ENCODE measurements at regions not wholly inside any gene's neighbourhood (a gene's known extent, or its start where the extent isn't known, plus 50 kb on each side); places are given as distances from the start of the nearest gene placed in this dataset.

DNA sequence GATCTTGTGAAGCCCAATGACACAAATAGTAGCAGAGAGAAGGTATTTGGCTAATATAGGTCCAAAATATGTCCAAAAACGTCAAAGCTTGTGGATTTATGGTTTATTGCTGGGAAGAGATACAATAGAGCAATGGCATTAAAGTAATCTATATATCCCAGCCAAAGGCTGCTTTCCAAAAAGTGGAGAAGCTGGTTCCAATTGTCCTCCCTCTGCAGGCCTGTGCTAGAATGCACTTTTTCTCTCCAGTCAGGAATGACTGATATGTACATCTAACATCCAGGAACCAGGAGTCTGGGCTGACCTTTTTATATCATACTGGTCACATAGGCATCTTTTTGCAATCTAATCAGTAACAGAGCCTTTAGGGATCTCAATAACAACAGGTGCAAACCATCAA lies 167.1 kb upstream of the FAM3C start:
- peaks cover 0 to 5% of the 10 kb centered on the region in 2 experiments; a peak in 2 of 4 replicates for H3K4me1 ChIP-seq (ENCODE audit: control insufficient read depth in 1 of 2, insufficient read depth in 2 of 2, low read depth in 1 of 2, low read length in 1 of 2)
- H3K27ac ChIP-seq (ENCODE audit: low read depth in 2 of 2, low read length in 1 of 2), result no peak overlapping the region
- H3K9me3 ChIP-seq, result no peaks in the 10 kb centered on the region
- WGBS (ENCODE audit: low lambda C conversion rate), result 5% methylated on average over 1 of the region's 1 CpG
- H3K36me3 ChIP-seq (replicated peaks in 1 of 2; ENCODE audit: control insufficient read depth in 1 of 2, insufficient read depth in 2 of 2, low read length in 1 of 2), result no peaks in the 10 kb centered on the region
- ChIA-PET POLR2A (no interaction called here), CTCF (interaction anchor here (0.9 kb wide), 1 partner anchor 14 kb away, joined by 3 read pairs; no protein-coding TSS in a partner anchor)
- H3K4me2 ChIP-seq, result no peak overlapping the region
- no peaks in the 10 kb centered on the region for H4K20me1 ChIP-seq (ENCODE audit: insufficient read depth)
- H3K4me3 ChIP-seq (ENCODE audit: low read depth in 2 of 2, low read length in 1 of 2), result no peak overlapping the region
- H2AFZ ChIP-seq (ENCODE audit: low read depth), result no peak overlapping the region
- H3K27me3 ChIP-seq (ENCODE audit: insufficient read depth), result no peaks in the 10 kb centered on the region
- no peaks in the 10 kb centered on the region for H3K9me2 ChIP-seq
- no peak overlapping the region for H3K9ac ChIP-seq
- DNase-seq, result no peak
- no peaks in the 10 kb centered on the region for H3K79me2 ChIP-seq (ENCODE audit: insufficient read depth)
- H3F3A ChIP-seq (replicated peaks; ENCODE audit: insufficient read depth), result peaks cover 9% of the 10 kb centered on the region
- TF ChIP-seq, protein P1, sequence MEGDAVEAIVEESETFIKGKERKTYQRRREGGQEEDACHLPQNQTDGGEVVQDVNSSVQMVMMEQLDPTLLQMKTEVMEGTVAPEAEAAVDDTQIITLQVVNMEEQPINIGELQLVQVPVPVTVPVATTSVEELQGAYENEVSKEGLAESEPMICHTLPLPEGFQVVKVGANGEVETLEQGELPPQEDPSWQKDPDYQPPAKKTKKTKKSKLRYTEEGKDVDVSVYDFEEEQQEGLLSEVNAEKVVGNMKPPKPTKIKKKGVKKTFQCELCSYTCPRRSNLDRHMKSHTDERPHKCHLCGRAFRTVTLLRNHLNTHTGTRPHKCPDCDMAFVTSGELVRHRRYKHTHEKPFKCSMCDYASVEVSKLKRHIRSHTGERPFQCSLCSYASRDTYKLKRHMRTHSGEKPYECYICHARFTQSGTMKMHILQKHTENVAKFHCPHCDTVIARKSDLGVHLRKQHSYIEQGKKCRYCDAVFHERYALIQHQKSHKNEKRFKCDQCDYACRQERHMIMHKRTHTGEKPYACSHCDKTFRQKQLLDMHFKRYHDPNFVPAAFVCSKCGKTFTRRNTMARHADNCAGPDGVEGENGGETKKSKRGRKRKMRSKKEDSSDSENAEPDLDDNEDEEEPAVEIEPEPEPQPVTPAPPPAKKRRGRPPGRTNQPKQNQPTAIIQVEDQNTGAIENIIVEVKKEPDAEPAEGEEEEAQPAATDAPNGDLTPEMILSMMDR (IDR thresholded peaks at IDR 0.05), result peak; percentile 50
- TF ChIP-seq EZH2phosphoT487 (IDR thresholded peaks at IDR 0.05; ENCODE audit: borderline replicate concordance, low read depth), result no peak

DNA sequence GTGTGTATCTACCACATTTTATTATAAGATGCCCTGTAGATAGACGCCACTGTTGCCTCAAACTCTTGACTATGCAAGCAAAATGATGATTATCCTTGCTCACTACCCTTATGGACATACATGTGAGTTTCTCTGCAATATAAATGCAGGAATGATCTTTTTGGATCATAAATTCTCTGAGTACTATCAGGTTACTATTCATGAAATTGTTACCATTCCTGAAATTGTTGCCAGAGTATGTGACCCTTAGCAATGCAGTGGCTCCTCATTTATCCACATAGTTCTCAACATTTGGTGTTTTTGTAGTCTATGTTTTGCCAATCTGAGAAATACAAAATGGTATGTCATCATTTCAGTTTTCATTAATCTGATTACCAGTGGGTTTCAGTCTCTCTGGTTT lies 166.2 kb upstream of the FAM3C start:
- POLR2A ChIA-PET, result no interaction called here
- Histone ChIP-seq H3K4me1 (ENCODE audit: control insufficient read depth in 1 of 2, insufficient read depth in 2 of 2, low read depth in 1 of 2, low read length in 1 of 2) (peaks cover 0 to 5% of the 10 kb centered on the region in 2 experiments; a peak in 2 of 4 replicates), H3K4me3 (ENCODE audit: low read depth in 2 of 2, low read length in 1 of 2) (no peak overlapping the region), H3K27ac (ENCODE audit: low read depth in 2 of 2, low read length in 1 of 2) (no peak overlapping the region; a peak in 1 of 4 replicates), H2AFZ (ENCODE audit: low read depth) (no peak overlapping the region), H3K36me3 (replicated peaks in 1 of 2; ENCODE audit: control insufficient read depth in 1 of 2, insufficient read depth in 2 of 2, low read length in 1 of 2) (no peaks in the 10 kb centered on the region), H3K4me2 (no peak overlapping the region), H3F3A (replicated peaks; ENCODE audit: insufficient read depth) (peaks cover 14% of the 10 kb centered on the region), H3K9me2 (no peaks in the 10 kb centered on the region), H3K9me3 (no peaks in the 10 kb centered on the region), H3K79me2 (ENCODE audit: insufficient read depth) (no peaks in the 10 kb centered on the region), H4K20me1 (ENCODE audit: insufficient read depth) (no peaks in the 10 kb centered on the region), H3K27me3 (ENCODE audit: insufficient read depth) (no peaks in the 10 kb centered on the region), H3K9ac (no peak overlapping the region)
- CTCF ChIA-PET, result no interaction called here
- WGBS (ENCODE audit: low lambda C conversion rate), result 64% methylated on average over 1 of the region's 1 CpG
- no peak for DNase-seq
- TF ChIP-seq ELF1 (IDR thresholded peaks at IDR 0.05), result no peak
- no peak for TF ChIP-seq YY1 (IDR thresholded peaks at IDR 0.05; ENCODE audit: low read depth)
- TF ChIP-seq FOXJ3 (CRISPR knock-in tag; IDR thresholded peaks at IDR 0.05), result no peak
- TF ChIP-seq, protein P2, sequence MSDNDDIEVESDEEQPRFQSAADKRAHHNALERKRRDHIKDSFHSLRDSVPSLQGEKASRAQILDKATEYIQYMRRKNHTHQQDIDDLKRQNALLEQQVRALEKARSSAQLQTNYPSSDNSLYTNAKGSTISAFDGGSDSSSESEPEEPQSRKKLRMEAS (IDR thresholded peaks at IDR 0.05; ENCODE audit: low read depth), result no peak
- TF ChIP-seq EP300 (IDR thresholded peaks at IDR 0.05; ENCODE audit: borderline replicate concordance in 1 of 2, low read depth in 1 of 2, low read length in 1 of 2), result peak in 1 of 2 experiments; percentile 52; a peak in 1 of 4 replicates
- no peak for TF ChIP-seq SIN3A (IDR thresholded peaks at IDR 0.05; ENCODE audit: borderline replicate concordance, low read depth, low read length)
- peak; percentile 53 for TF ChIP-seq JUND (IDR thresholded peaks at IDR 0.05)
- TF ChIP-seq, protein P3, sequence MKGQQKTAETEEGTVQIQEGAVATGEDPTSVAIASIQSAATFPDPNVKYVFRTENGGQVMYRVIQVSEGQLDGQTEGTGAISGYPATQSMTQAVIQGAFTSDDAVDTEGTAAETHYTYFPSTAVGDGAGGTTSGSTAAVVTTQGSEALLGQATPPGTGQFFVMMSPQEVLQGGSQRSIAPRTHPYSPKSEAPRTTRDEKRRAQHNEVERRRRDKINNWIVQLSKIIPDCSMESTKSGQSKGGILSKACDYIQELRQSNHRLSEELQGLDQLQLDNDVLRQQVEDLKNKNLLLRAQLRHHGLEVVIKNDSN (IDR thresholded peaks at IDR 0.05; ENCODE audit: borderline replicate concordance, low read depth), result no peak
- TF ChIP-seq TEAD4 (IDR thresholded peaks at IDR 0.05; ENCODE audit: borderline replicate concordance, insufficient read depth), result peak; percentile 92
- TF ChIP-seq, protein P4, sequence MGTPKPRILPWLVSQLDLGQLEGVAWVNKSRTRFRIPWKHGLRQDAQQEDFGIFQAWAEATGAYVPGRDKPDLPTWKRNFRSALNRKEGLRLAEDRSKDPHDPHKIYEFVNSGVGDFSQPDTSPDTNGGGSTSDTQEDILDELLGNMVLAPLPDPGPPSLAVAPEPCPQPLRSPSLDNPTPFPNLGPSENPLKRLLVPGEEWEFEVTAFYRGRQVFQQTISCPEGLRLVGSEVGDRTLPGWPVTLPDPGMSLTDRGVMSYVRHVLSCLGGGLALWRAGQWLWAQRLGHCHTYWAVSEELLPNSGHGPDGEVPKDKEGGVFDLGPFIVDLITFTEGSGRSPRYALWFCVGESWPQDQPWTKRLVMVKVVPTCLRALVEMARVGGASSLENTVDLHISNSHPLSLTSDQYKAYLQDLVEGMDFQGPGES (IDR thresholded peaks at IDR 0.05; ENCODE audit: low read depth, low read length), result no peak
- TF ChIP-seq SMC3 (IDR thresholded peaks at IDR 0.05; ENCODE audit: low read depth, low read length), result no peak
- TF ChIP-seq NRF1 (IDR thresholded peaks at IDR 0.05; ENCODE audit: low read depth, low read length), result no peak
- no peak for TF ChIP-seq POLR2AphosphoS5 (IDR thresholded peaks at IDR 0.05; ENCODE audit: low read depth, low read length)
- no peak for TF ChIP-seq MEF2A (IDR thresholded peaks at IDR 0.05; ENCODE audit: borderline replicate concordance, low read depth)
- TF ChIP-seq NFIC (IDR thresholded peaks at IDR 0.05; ENCODE audit: borderline replicate concordance), result no peak
- TF ChIP-seq FOXM1 (IDR thresholded peaks at IDR 0.05; ENCODE audit: low read depth), result no peak
- no peak for TF ChIP-seq CHD2 (IDR thresholded peaks at IDR 0.05; ENCODE audit: low read length, partially characterized antibody)
- TF ChIP-seq, protein P5, sequence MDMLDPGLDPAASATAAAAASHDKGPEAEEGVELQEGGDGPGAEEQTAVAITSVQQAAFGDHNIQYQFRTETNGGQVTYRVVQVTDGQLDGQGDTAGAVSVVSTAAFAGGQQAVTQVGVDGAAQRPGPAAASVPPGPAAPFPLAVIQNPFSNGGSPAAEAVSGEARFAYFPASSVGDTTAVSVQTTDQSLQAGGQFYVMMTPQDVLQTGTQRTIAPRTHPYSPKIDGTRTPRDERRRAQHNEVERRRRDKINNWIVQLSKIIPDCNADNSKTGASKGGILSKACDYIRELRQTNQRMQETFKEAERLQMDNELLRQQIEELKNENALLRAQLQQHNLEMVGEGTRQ (IDR thresholded peaks at IDR 0.05; ENCODE audit: borderline replicate concordance, low read depth, low read length), result no peak
- TF ChIP-seq TAF1 (IDR thresholded peaks at IDR 0.05; ENCODE audit: borderline replicate concordance, low read depth, low read length), result no peak
- peak; percentile 23; the same call in 1 of the 2 replicates for TF ChIP-seq FOSL2 (IDR thresholded peaks at IDR 0.05; ENCODE audit: borderline replicate concordance, low read depth)
- TF ChIP-seq RFX5 (IDR thresholded peaks at IDR 0.05; ENCODE audit: low read length), result no peak

Data from SK-N-SH (cell line).